Hepatocyte (in vitro differentiated cells): ENCODE measurements at regions not wholly inside any gene's neighbourhood (a gene's known extent, or its start where the extent isn't known, plus 50 kb on each side); places are given as distances from the start of the nearest gene placed in this dataset.

Source experiments
- CTCF ChIP-seq: fragments of 200-600 bp; sonication (generic); IDR thresholded peaks from 2 replicates; pipeline ENCODE4 v1.5.1; 2016; ENCODE audit warnings: antibody characterized with exemption, mild to moderate bottlenecking; ENCODE audit not compliant: poor library complexity
- EZH2 ChIP-seq: fragments of 200-600 bp; sonication (generic); IDR thresholded peaks from 2 replicates; pipeline ENCODE4 v1.6.1; 2016; ENCODE audit warnings: antibody characterized with exemption, mild to moderate bottlenecking, borderline replicate concordance

- no peak for TF ChIP-seq CTCF
- no peak for TF ChIP-seq EZH2
Measured at GRCh38 chr16:54430491-54431030, 144.0 kb upstream of the IRX3 start.
